ENCODE measurements at regions not wholly inside any gene's neighbourhood (a gene's known extent, or its start where the extent isn't known, plus 50 kb on each side); places are given as distances from the start of the nearest gene placed in this dataset.

GRCh38 chr1:53398091-53398490, 61.1 kb upstream of the DMRTB1 start:
- Histone ChIP-seq H2AFZ (ENCODE audit: low read depth, low read length) (no peak overlapping the region), H3K9ac (replicated peaks; ENCODE audit: extremely low read depth, insufficient read depth, low read length) (no peak overlapping the region), H3K4me3 (replicated peaks in 1 of 3; ENCODE audit: insufficient read depth in 1 of 3, low read depth in 1 of 3, low read length in 3 of 3) (no peak overlapping the region), H3K79me2 (ENCODE audit: control insufficient read depth, insufficient read depth, low read length) (no peaks in the 10 kb centered on the region), H3K4me2 (ENCODE audit: insufficient read depth, low read length) (no peak overlapping the region), H3K36me3 (ENCODE audit: control insufficient read depth in 2 of 2, extremely low read depth in 1 of 2, insufficient read depth in 2 of 2, low read length in 2 of 2) (no peaks in the 10 kb centered on the region), H3K4me1 (ENCODE audit: control insufficient read depth, extremely low read depth, insufficient read depth, low read length) (no peaks in the 10 kb centered on the region), H3K9me1 (replicated peaks; ENCODE audit: control insufficient read depth, extremely low read depth, insufficient read depth, low read length) (no peaks in the 10 kb centered on the region), H4K20me1 (replicated peaks; ENCODE audit: control insufficient read depth, extremely low read depth, insufficient read depth, low read length) (no peaks in the 10 kb centered on the region), H3K9me3 (replicated peaks; ENCODE audit: control insufficient read depth, insufficient read depth, low read length) (no peaks in the 10 kb centered on the region), H3K27me3 (ENCODE audit: control insufficient read depth in 2 of 2, insufficient read depth in 2 of 2, low read length in 2 of 2) (peaks cover 10% of the 10 kb centered on the region in 2 experiments), H3K27ac (ENCODE audit: insufficient read depth, low read depth, low read length) (no peak overlapping the region)
- FAIRE-seq (no peak), DNase-seq (ENCODE audit: low read depth, low spot score) (no peak)
- intact Hi-C loops (cut with micrococcal nuclease) (no loop called here), dilution Hi-C loops (cut with MboI; ENCODE audit: extremely low pct_ligation_motif_present, low sequenced_read_pairs) (no loop called here)
- TF ChIP-seq POLR2AphosphoS5 (IDR thresholded peaks at IDR 0.05; ENCODE audit: insufficient read depth, low read depth, low read length) (no peak), POLR2A (IDR thresholded peaks at IDR 0.05; ENCODE audit: low read depth, low read length) (no peak), JUN (IDR thresholded peaks at IDR 0.05; ENCODE audit: borderline replicate concordance, insufficient read depth, insufficient read length, low read depth) (no peak), MYC (IDR thresholded peaks at IDR 0.05; ENCODE audit: low read depth, low read length) (no peak), CTCF (IDR thresholded peaks at IDR 0.05; ENCODE audit: extremely low read depth in 1 of 2, insufficient read depth in 1 of 2, low read depth in 1 of 2, low read length in 2 of 2) (no peak)
- TF ChIP-seq, protein P1, sequence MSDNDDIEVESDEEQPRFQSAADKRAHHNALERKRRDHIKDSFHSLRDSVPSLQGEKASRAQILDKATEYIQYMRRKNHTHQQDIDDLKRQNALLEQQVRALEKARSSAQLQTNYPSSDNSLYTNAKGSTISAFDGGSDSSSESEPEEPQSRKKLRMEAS (IDR thresholded peaks at IDR 0.05; ENCODE audit: insufficient read depth, insufficient read length), result no peak
- ChIA-PET CTCF (interaction anchor here (1.5 kb wide), 1 partner anchor 120 kb away, joined by 5 read pairs; no protein-coding TSS in a partner anchor), POLR2A (no interaction called here)
- no TSS peak for BruUV-seq (replicated peaks)

All from endothelial cell of umbilical vein (primary cell).